Endometrium (tissue), 2 donors: ENCODE measurements at regions not wholly inside any gene's neighbourhood (a gene's known extent, or its start where the extent isn't known, plus 50 kb on each side); places are given as distances from the start of the nearest gene placed in this dataset.
"Not testable (repeated sequence)": the region's sequence is repeated elsewhere in the genome, so short reads cannot be mapped to it uniquely, and the experiment has no call there.

ENCODE experiments used
- FAIRE-seq: peaks from 2 replicates; lab custom pipeline; 2012; peaks lifted over from hg19 to GRCh38; lab: Jason Lieb, UNC
- donor health status: control.
- donor health status: control.

DNA sequence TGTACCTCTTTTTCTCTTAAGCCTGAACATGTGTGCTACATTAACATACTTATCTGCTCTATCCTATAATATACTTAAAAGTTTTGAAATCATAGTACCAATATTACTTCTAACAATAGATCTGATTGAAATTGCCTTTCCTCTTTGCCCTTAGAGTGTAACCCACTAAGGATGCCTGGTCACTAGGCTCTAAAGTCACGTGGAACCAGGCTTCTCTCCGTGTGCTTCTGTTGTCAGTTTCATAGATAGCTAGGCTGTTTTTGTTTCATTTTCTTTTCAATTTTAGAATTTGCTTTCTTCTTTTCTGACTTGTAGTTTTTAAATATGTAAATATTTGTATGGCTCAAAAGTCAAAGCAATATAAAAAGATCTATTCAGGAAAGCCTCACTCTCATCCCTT, 100.5 kb upstream of the PZP start:
- not testable (repeated sequence) for FAIRE-seq

- not testable (repeated sequence) for FAIRE-seq
Observed at GRCh38 chr12:9308163-9308562, 100.0 kb upstream of the PZP start.

- FAIRE-seq, result not testable (repeated sequence)
Observed at GRCh38 chr12:9307255-9307654, 99.1 kb upstream of the PZP start.

GRCh38 chr12:9306004-9306403, 97.8 kb upstream of the PZP start:
- FAIRE-seq, result not testable (repeated sequence)

GRCh38 chr12:9304540-9304939, 96.3 kb upstream of the PZP start:
- FAIRE-seq, result not testable (repeated sequence)

DNA sequence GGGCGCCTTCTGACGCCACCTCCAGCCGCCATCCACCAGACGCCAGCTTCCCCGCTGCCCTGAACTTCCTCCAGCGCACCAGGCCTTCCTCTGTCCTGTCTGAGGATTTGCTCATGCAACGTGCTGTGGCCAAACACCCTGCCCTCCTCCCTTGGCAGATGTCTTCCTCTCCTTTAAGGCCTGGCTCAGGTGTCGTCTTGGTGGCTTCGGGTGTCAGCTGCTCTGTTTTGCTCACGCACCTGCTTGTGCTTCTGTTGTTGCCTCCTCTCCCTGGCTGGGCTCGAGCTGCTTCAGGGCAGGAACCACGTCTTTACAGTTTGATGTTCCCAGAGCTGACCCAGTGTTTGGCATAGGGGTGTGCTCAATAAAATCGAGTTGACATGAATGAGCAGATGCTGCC, 87.7 kb upstream of the PZP start:
- FAIRE-seq, result not testable (repeated sequence)

DNA sequence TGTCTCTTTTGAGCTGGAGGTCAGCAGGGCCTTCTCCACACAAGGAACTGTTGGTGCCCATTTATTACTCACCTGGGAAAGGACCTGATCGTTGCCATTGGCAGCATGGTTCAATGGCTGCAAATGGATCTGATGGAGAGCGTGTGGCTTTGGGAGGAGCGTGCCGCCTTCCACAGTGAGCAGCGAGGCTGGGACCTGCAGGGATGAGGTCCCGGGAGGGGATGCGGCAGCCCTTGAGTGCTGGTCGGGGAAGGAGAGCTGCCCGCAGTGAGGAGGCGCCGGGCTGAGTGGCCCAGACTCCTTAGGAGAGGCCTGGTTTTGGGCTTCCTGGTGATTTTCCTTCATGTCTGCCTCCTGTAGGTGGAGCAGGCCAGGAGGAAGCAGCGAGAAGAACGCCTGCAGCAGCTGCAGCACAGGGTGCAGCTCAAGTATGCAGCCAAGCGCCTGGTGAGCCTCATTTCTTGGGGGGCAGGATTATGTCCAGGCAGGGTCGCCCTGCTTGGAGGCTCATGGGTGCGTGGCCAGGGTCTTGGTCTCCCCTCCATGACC, 86.0 kb upstream of the PZP start:
- not testable (repeated sequence) for FAIRE-seq

- FAIRE-seq, result not testable (repeated sequence)
Observed at GRCh38 chr12:9293391-9293790, 85.2 kb upstream of the PZP start.

GRCh38 chr12:9289984-9290383, 81.8 kb upstream of the PZP start:
- FAIRE-seq, result not testable (repeated sequence)

GRCh38 chr12:9284724-9285123, 76.5 kb upstream of the PZP start:
- FAIRE-seq, result not testable (repeated sequence)

DNA sequence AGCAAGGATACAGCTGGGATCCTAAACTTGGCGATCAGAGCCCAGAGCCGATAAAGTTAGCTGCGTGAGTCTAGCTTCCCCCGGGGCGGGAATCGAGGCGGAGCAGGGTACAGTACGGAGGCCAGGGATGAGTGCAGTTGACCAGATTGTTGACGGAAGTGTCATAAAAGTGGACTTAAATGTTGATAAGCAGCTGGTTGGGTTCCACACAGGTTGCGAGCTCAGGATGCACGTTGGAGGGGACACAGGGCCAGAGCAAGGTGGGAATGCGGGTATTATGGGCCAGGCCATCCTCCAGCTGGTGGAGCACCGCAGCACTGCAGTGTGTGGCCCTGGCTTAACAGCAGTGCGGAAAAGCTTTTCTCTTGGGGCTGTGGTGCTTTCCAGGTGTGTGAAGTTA, 76.0 kb upstream of the PZP start:
- FAIRE-seq, result not testable (repeated sequence)

DNA sequence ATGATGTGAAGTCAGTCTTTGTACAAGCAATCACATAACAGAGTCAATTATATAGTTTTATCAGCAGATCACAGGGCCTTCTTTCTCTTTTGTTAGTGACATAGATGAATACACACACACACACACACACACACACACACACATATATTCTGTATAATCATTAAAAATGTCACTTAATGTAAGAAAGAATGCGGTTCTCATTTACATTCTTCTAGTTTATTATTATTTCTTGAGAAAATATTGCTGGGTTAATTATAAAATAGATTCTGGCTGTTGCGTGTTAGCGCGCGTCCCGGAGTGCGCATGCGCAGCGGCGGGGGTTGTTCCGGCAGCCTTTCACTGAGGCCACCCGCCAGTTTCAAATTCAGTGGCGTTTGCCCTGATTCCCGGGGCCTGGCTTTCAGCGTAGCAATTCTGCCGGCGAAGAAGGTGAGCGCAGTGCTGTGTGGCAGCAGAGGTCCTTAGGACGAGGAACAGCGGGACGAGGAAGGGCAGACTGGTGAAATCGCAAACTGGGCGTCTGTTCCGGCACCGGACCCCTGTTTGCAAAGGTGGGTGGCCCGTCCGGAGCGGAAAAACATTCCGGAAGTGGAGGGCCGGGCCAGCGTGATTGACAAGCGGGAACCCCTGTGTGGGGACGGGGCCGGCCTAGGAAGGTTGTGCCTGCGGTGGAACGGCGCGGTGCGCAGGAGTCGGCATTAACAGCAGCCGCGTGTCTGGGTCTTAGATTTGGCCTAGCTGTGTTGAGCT, 75.3 kb upstream of the PZP start:
- not testable (repeated sequence) for FAIRE-seq

GRCh38 chr12:9276990-9277389, 68.8 kb upstream of the PZP start:
- FAIRE-seq, result no peak

DNA sequence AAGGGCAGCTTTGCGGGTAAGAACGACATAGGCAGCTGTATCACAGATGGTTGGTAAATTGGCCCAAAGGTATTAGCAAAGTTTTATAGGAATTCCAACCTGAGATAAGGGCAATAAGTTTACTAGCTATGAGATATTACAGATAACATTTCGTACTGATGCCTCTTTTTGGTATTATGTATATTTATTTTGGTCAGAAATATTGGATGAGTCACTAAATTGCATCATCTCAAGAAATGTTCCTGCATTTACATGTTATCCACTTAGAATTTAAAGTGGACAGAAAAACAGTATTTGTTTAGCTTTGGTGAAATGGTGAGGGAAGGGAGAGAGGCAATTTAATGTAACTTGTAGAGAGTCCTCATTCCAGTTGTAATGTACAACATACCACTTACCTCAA, 65.1 kb upstream of the PZP start:
- no peak for FAIRE-seq

- no peak for FAIRE-seq
Observed at GRCh38 chr12:9271875-9272274, 63.7 kb upstream of the PZP start.

DNA sequence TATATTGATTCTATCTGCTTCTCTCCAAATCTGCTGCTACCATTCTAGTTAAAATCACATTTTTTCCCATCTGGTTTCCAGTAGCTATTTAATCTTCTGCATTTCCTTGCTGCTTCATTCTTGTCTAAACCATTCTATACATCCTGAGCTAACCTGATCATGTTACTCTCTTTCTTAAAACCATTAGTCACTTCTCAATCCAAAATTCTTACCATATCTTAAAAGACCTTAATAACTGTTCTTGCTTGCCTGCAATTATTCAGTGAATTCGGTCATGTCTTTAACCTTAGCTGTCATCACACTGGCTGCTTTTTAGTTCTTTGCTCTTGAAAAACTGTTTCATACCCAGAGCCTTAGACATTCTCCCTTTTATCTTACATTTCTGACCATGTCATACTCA, 56.4 kb upstream of the PZP start:
- no peak for FAIRE-seq

DNA sequence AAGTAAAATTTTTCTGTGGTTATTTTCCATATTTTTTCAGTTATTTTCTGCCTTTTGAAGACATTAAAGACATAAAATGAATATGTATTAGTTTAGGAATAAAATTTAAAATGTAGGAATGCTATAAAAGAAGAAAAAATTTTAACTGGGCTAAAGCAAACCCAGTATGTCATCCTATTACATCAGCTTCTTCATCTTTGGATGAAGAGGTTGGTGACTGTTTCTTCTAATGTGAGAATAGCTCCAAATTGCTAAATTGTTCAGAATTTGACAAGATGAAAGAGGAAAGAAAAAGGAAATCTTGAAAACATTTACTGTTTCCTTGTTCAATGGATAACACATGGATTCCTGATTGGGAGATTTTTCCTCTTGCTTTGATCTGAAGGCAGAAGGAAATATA, 52.7 kb upstream of the PZP start:
- no peak for FAIRE-seq

DNA sequence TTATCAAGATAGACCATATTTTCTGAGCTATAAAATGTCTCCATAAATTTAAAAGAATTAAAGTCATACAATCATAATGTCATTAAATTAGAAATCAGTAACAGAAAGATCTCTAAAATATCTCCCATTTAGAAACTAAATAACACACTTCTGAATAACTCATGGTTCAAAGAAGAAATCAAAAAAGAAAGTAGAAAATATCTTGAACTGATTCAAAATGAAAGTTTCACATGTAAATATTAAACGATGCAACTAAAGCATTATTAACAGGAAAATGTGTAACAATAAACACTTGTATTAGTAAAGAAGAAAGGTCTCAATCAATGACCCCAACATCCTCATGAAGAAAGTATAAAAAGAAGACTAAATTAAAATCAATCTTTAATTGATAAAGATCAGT, 50.5 kb upstream of the PZP start:
- FAIRE-seq, result no peak
